Mesenchymal stem cell (in vitro differentiated cells and primary cell): ENCODE measurements at regions not wholly inside any gene's neighbourhood (a gene's known extent, or its start where the extent isn't known, plus 50 kb on each side); places are given as distances from the start of the nearest gene placed in this dataset.

Source experiments
- DNase-seq: peaks from one replicate; pipeline ENCODE4 v3.0.0-alpha.2; 2013
- H2AFZ ChIP-seq: one replicate; pipeline ENCODE4 v1.6.1; 2013; ENCODE audit warnings: low read depth, mild to moderate bottlenecking, control low read depth, inconsistent platforms, low read length, moderate library complexity
- H2AK5ac ChIP-seq: 2 replicates; pipeline ENCODE4 v1.6.1; 2013; ENCODE audit warnings: low read length, moderate library complexity, mild to moderate bottlenecking, inconsistent platforms; ENCODE audit not compliant: severe bottlenecking
- H2BK120ac ChIP-seq: one replicate; pipeline ENCODE4 v1.6.1; 2013; ENCODE audit warnings: low read depth, mild to moderate bottlenecking, inconsistent platforms, low read length, moderate library complexity
- H2BK12ac ChIP-seq, 2 experiments: one replicate each; pipeline ENCODE4 v1.6.1; 2013; ENCODE audit warnings: inconsistent platforms in 2 of 2, low read length in 2 of 2, mild to moderate bottlenecking in 2 of 2, moderate library complexity in 2 of 2, control low read depth in 1 of 2
- H2BK15ac ChIP-seq: one replicate; pipeline ENCODE4 v1.6.1; 2013; ENCODE audit warnings: mild to moderate bottlenecking, low read depth, inconsistent platforms; ENCODE audit not compliant: poor library complexity, severe bottlenecking
- H2BK5ac ChIP-seq: 2 replicates; pipeline ENCODE4 v1.6.1; 2013; ENCODE audit warnings: low read depth, mild to moderate bottlenecking, low read length, control low read depth, inconsistent platforms; ENCODE audit not compliant: poor library complexity, severe bottlenecking
- H3K14ac ChIP-seq, 2 experiments: one replicate each; pipeline ENCODE4 v1.6.1; 2013; ENCODE audit warnings: inconsistent platforms in 2 of 2, low read length in 2 of 2, control low read depth in 1 of 2, mild to moderate bottlenecking in 1 of 2, moderate library complexity in 1 of 2
- H3K18ac ChIP-seq, 2 experiments: one replicate each; pipeline ENCODE4 v1.6.1; 2013; ENCODE audit warnings: inconsistent platforms in 2 of 2, low read length in 2 of 2, control low read depth in 1 of 2, low read depth in 1 of 2, mild to moderate bottlenecking in 1 of 2
- H3K23ac ChIP-seq, 2 experiments: one replicate each; pipeline ENCODE4 v1.6.1; 2013; ENCODE audit warnings: inconsistent platforms in 2 of 2, low read length in 2 of 2, mild to moderate bottlenecking in 2 of 2, moderate library complexity in 2 of 2, control low read depth in 1 of 2
- H3K27ac ChIP-seq: 2 replicates; pipeline ENCODE4 v1.5.1; 2013; ENCODE audit warnings: mild to moderate bottlenecking, moderate library complexity, low read length, control low read depth, inconsistent platforms; ENCODE audit not compliant: poor library complexity, severe bottlenecking
- H3K27me3 ChIP-seq, 2 experiments: 2 replicates each; pipeline versions ENCODE4 v1.6.1 to v1.7.0; 2013; ENCODE audit warnings: low read length in 2 of 2, mild to moderate bottlenecking in 2 of 2, moderate library complexity in 2 of 2, control low read depth in 1 of 2, inconsistent platforms in 1 of 2; ENCODE audit not compliant: control insufficient read depth in 1 of 2, insufficient read depth in 1 of 2
- H3K36me3 ChIP-seq, 2 experiments: 2 replicates each; pipeline versions ENCODE4 v1.6.1 to v1.7.0; 2013; ENCODE audit warnings: low read length in 2 of 2, control low read depth in 1 of 2, inconsistent platforms in 1 of 2, low read depth in 1 of 2, mild to moderate bottlenecking in 1 of 2; ENCODE audit not compliant: insufficient read depth in 2 of 2, control insufficient read depth in 1 of 2
- H3K4ac ChIP-seq, 2 experiments: one replicate each; pipeline ENCODE4 v1.6.1; 2013; ENCODE audit warnings: inconsistent platforms in 2 of 2, low read length in 2 of 2, mild to moderate bottlenecking in 2 of 2, moderate library complexity in 2 of 2, control low read depth in 1 of 2, low read depth in 1 of 2
- H3K4me1 ChIP-seq: 2 replicates; pipeline ENCODE4 v1.6.1; 2013; ENCODE audit warnings: low read depth, low read length, control low read depth; ENCODE audit not compliant: control insufficient read depth, insufficient read depth
- H3K4me2 ChIP-seq: 2 replicates; pipeline ENCODE4 v1.6.1; 2013; ENCODE audit warnings: low read length, mild to moderate bottlenecking, inconsistent platforms; ENCODE audit not compliant: poor library complexity, severe bottlenecking
- H3K4me3 ChIP-seq, 2 experiments: 2 replicates each; pipeline versions ENCODE4 v1.5.1 to v1.7.0; 2013; ENCODE audit warnings: low read length in 2 of 2, mild to moderate bottlenecking in 2 of 2, control low read depth in 1 of 2, low read depth in 1 of 2; ENCODE audit not compliant: insufficient read depth in 1 of 2
- H3K79me1 ChIP-seq: replicated peaks from 2 replicates; pipeline ENCODE4 v1.6.1; 2013; ENCODE audit warnings: mild to moderate bottlenecking, control low read depth, low read length, inconsistent platforms; ENCODE audit not compliant: poor library complexity, severe bottlenecking
- H3K9ac ChIP-seq: 2 replicates; pipeline ENCODE4 v1.7.0; 2013; ENCODE audit warnings: mild to moderate bottlenecking, low read length, moderate library complexity
- H3K9me3 ChIP-seq: 2 replicates; pipeline ENCODE4 v1.7.0; 2013; ENCODE audit warnings: mild to moderate bottlenecking, low read length; ENCODE audit not compliant: control insufficient read depth
- H4K8ac ChIP-seq: one replicate; pipeline ENCODE4 v1.6.1; 2013; ENCODE audit warnings: inconsistent platforms, mild to moderate bottlenecking, low read length, moderate library complexity
- H4K91ac ChIP-seq: one replicate; pipeline ENCODE4 v1.6.1; 2013; ENCODE audit warnings: mild to moderate bottlenecking, low read length, inconsistent platforms
- WGBS: methylation state at CpG from one replicate; pipeline ENCODE4 v1.1.7; 2013; ENCODE audit warnings: mixed read lengths; 5-methylcytosine and 5-hydroxymethylcytosine counted together

GRCh38 chr1:195790514-195791168 lies 817.6 kb downstream of the KCNT2 start:
- Histone ChIP-seq H3K4me2 (no peak overlapping the region), H3K36me3 (no peaks in the 10 kb centered on the region), H3K9me3 (no peaks in the 10 kb centered on the region), H3K18ac (no peak overlapping the region), H3K4me1 (peaks cover 3% of the 10 kb centered on the region), H3K27me3 (no peaks in the 10 kb centered on the region), H2BK12ac (no peak overlapping the region), H3K9ac (no peak overlapping the region), H3K27ac (no peak overlapping the region), H3K4ac (no peak overlapping the region), H2BK5ac (no peak overlapping the region), H2AK5ac (no peak overlapping the region), H2BK15ac (no peak overlapping the region), H3K14ac (no peak overlapping the region), H4K8ac (no peak overlapping the region), H4K91ac (no peak overlapping the region), H2BK120ac (no peak overlapping the region), H3K4me3 (no peak overlapping the region), H2AFZ (no peak overlapping the region), H3K79me1 (no peaks in the 10 kb centered on the region), H3K23ac (no peak overlapping the region)
- no peak for DNase-seq
- WGBS: 93% methylated on average over 8 of the region's 8 CpGs

- Histone ChIP-seq H2BK5ac (no peak overlapping the region), H4K8ac (no peak overlapping the region), H4K91ac (no peak overlapping the region), H3K9ac (no peak overlapping the region), H3K27ac (no peak overlapping the region), H3K14ac (no peak overlapping the region), H3K9me3 (no peaks in the 10 kb centered on the region), H3K4me1 (peaks cover 3% of the 10 kb centered on the region), H2AFZ (no peak overlapping the region), H2BK15ac (no peak overlapping the region), H3K79me1 (no peaks in the 10 kb centered on the region), H3K4me2 (no peak overlapping the region), H2BK12ac (no peak overlapping the region), H3K36me3 (no peaks in the 10 kb centered on the region), H3K27me3 (no peaks in the 10 kb centered on the region), H3K18ac (no peak overlapping the region), H3K4me3 (no peak overlapping the region), H2BK120ac (no peak overlapping the region), H2AK5ac (no peak overlapping the region), H3K23ac (no peak overlapping the region), H3K4ac (no peak overlapping the region)
- DNase-seq: no peak
- 86% methylated on average over 1 of the region's 2 CpGs for WGBS
These were observed 818.9 kb downstream of the KCNT2 start for GRCh38 chr1:195789321-195789720.

DNA sequence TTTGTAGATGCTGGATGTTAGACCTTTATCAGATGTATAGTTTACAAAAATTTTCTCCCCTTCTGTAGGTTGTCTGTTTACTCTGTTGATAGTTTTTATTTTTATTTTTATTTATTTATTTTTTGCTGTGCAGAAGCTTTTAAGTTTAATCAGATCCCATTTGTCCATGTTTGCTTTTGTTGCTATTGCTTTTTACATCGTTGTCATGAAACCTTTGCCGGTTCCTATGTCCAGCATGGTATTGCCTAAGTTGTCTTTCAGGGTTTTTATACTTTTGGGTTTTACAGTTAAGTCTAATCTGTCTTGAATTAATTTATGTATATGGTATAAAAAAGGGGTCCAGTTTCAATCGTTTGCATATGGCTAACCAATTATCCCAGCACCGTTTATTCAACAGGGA lies 819.5 kb downstream of the KCNT2 start:
- H3K27me3 ChIP-seq: no peaks in the 10 kb centered on the region
- H3K9ac ChIP-seq: no peak overlapping the region
- H2BK5ac ChIP-seq: no peak overlapping the region
- no peak overlapping the region for H2BK120ac ChIP-seq
- WGBS: 92% methylated on average over 4 of the region's 4 CpGs
- peaks cover 3% of the 10 kb centered on the region for H3K4me1 ChIP-seq
- DNase-seq: no peak
- no peaks in the 10 kb centered on the region for H3K36me3 ChIP-seq
- H3K79me1 ChIP-seq: no peaks in the 10 kb centered on the region
- no peaks in the 10 kb centered on the region for H3K9me3 ChIP-seq
- H2AFZ ChIP-seq: no peak overlapping the region
- no peak overlapping the region for H2BK12ac ChIP-seq
- H4K91ac ChIP-seq: no peak overlapping the region
- no peak overlapping the region for H3K27ac ChIP-seq
- H3K18ac ChIP-seq: no peak overlapping the region
- H3K23ac ChIP-seq: no peak overlapping the region
- H3K4me3 ChIP-seq: no peak overlapping the region
- H4K8ac ChIP-seq: no peak overlapping the region
- no peak overlapping the region for H3K4me2 ChIP-seq
- H3K14ac ChIP-seq: no peak overlapping the region
- no peak overlapping the region for H3K4ac ChIP-seq
- no peak overlapping the region for H2BK15ac ChIP-seq
- no peak overlapping the region for H2AK5ac ChIP-seq

DNA sequence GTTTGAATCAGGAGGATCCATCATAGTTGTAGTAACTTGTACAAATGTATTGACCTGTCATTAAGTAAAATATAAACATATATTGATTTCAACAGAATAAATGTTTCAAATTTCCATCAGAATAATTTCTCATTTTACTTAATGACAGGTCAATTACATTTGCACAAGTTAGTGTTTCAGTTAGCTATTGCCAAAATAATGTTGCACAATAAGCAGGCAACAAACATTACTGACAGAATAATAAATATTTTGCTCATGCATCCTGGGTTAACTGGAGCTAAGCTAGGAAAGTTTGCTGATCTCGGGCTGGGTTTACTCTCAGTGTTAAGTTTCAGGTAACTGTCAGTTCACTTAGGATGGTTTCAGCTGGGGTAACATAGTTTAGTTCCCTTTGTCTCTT lies 822.4 kb downstream of the KCNT2 start:
- 71% methylated on average over 1 of the region's 1 CpG for WGBS
- Histone ChIP-seq H3K27me3 (no peaks in the 10 kb centered on the region), H3K79me1 (no peaks in the 10 kb centered on the region), H3K14ac (no peak overlapping the region), H2AK5ac (no peak overlapping the region), H3K18ac (no peak overlapping the region), H4K8ac (no peak overlapping the region), H3K27ac (no peak overlapping the region), H2AFZ (no peak overlapping the region), H4K91ac (no peak overlapping the region), H3K4ac (no peak overlapping the region), H2BK120ac (no peak overlapping the region), H3K9me3 (no peaks in the 10 kb centered on the region), H3K9ac (no peak overlapping the region), H2BK5ac (no peak overlapping the region), H2BK15ac (no peak overlapping the region), H3K23ac (no peak overlapping the region), H2BK12ac (no peak overlapping the region), H3K4me2 (no peak overlapping the region), H3K4me1 (no peaks in the 10 kb centered on the region), H3K4me3 (no peak overlapping the region), H3K36me3 (no peaks in the 10 kb centered on the region)
- no peak for DNase-seq
